IMR-90 (cell line): ENCODE measurements at regions not wholly inside any gene's neighbourhood (a gene's known extent, or its start where the extent isn't known, plus 50 kb on each side); places are given as distances from the start of the nearest gene placed in this dataset.
"Not testable (repeated sequence)": the region's sequence is repeated elsewhere in the genome, so short reads cannot be mapped to it uniquely, and the experiment has no call there.

Experiments
- ATAC-seq: fragments of 200-7000 bp; cut with Tn5 transposase; 2 replicates; pipeline ENCODE4 v1.9.1; 2020; ENCODE audit warnings: low read depth, mild to moderate bottlenecking, moderate library complexity
- BruUV-seq: library from RNA; stranded (reverse); fragments of 400-500 nt; replicated peaks from 2 replicates; lab custom pipeline; 2021; lab: Mats Ljungman, UMichigan
- CTCF ChIA-PET: fragments of 300-600 bp; formaldehyde crosslinking; extraction: SDS; loops from one replicate; lab custom pipeline; 2021; ENCODE audit warnings: antibody characterized with exemption; lab: Yijun Ruan, JAX
- POLR2A ChIA-PET: fragments of 300-600 bp; sonication (Branson Sonifier 250); formaldehyde crosslinking; loops from one replicate; lab custom pipeline; 2022; ENCODE audit warnings: antibody characterized with exemption; ENCODE audit not compliant: unreplicated experiment; lab: Charles Lee
- DNase-seq: peaks from one replicate; pipeline ENCODE4 v3.0.0; 2013
- H2AFZ ChIP-seq: replicated peaks from 2 replicates; pipeline ENCODE3; 2013; ENCODE audit warnings: low read length, mild to moderate bottlenecking; ENCODE audit not compliant: poor library complexity
- H2AK5ac ChIP-seq: 2 replicates; pipeline ENCODE4 v1.6.1; 2013; ENCODE audit warnings: low read depth, low read length, inconsistent platforms
- H2AK9ac ChIP-seq: replicated peaks from 2 replicates; pipeline ENCODE3; 2013; ENCODE audit warnings: mild to moderate bottlenecking, low read depth, low read length, moderate library complexity; ENCODE audit not compliant: poor library complexity
- H2BK120ac ChIP-seq: 2 replicates; pipeline ENCODE4 v1.6.1; 2013; ENCODE audit warnings: low read depth, low read length, inconsistent platforms
- H2BK15ac ChIP-seq: 3 replicates; pipeline ENCODE4 v1.6.1; 2013; ENCODE audit warnings: low read depth, low read length, inconsistent platforms
- H2BK20ac ChIP-seq: 2 replicates; pipeline ENCODE4 v1.6.1; 2013; ENCODE audit warnings: low read depth, mild to moderate bottlenecking, inconsistent platforms, low read length, moderate library complexity
- H2BK5ac ChIP-seq: 2 replicates; pipeline ENCODE4 v1.6.1; 2013; ENCODE audit warnings: mild to moderate bottlenecking, low read depth, low read length, inconsistent platforms; ENCODE audit not compliant: poor library complexity, severe bottlenecking
- H3K14ac ChIP-seq: replicated peaks from 2 replicates; pipeline ENCODE4 v1.6.1; 2013; ENCODE audit warnings: low read depth, low read length, inconsistent platforms
- H3K18ac ChIP-seq: 2 replicates; pipeline ENCODE4 v1.6.1; 2013; ENCODE audit warnings: low read depth, low read length, control low read depth
- H3K23ac ChIP-seq: 2 replicates; pipeline ENCODE4 v1.6.1; 2013; ENCODE audit warnings: low read depth, low read length, inconsistent platforms
- H3K27ac ChIP-seq: 2 replicates; pipeline ENCODE4 v1.5.1; 2013; ENCODE audit warnings: mild to moderate bottlenecking, control low read depth, low read length; ENCODE audit not compliant: insufficient read depth
- H3K27me3 ChIP-seq: 2 replicates; pipeline ENCODE4 v1.6.1; 2013; ENCODE audit warnings: low read length; ENCODE audit not compliant: control insufficient read depth, insufficient read depth
- H3K36me3 ChIP-seq: 2 replicates; pipeline ENCODE4 v1.6.1; 2013; ENCODE audit warnings: low read length, mixed read lengths; ENCODE audit not compliant: control insufficient read depth, insufficient read depth
- H3K4ac ChIP-seq: 2 replicates; pipeline ENCODE4 v1.6.1; 2013; ENCODE audit warnings: low read depth, low read length, inconsistent platforms
- H3K4me1 ChIP-seq: 2 replicates; pipeline ENCODE4 v1.6.1; 2013; ENCODE audit warnings: low read length, mixed read lengths; ENCODE audit not compliant: control insufficient read depth, insufficient read depth
- H3K4me2 ChIP-seq: 2 replicates; pipeline ENCODE4 v1.6.1; 2013; ENCODE audit warnings: low read depth, mild to moderate bottlenecking, control low read depth, low read length, moderate library complexity
- H3K4me3 ChIP-seq: 2 replicates; pipeline ENCODE4 v1.5.1; 2013; ENCODE audit warnings: low read depth, mild to moderate bottlenecking, control low read depth, low read length, moderate library complexity; ENCODE audit not compliant: insufficient read depth
- H3K56ac ChIP-seq: 2 replicates; pipeline ENCODE4 v1.6.1; 2013; ENCODE audit warnings: low read length, inconsistent platforms; ENCODE audit not compliant: insufficient read depth; ENCODE audit errors: extremely low read depth
- H3K79me1 ChIP-seq, 2 experiments: 2 replicates each; pipeline ENCODE4 v1.6.1; 2013; ENCODE audit warnings: low read length in 2 of 2, inconsistent platforms in 1 of 2, low read depth in 1 of 2
- H3K9ac ChIP-seq: 2 replicates; pipeline ENCODE4 v1.6.1; 2013; ENCODE audit warnings: low read depth, low read length, control low read depth
- H3K9me1 ChIP-seq: 2 replicates; pipeline ENCODE4 v1.6.1; 2013; ENCODE audit warnings: low read length, inconsistent platforms; ENCODE audit not compliant: insufficient read depth
- H3K9me3 ChIP-seq: 2 replicates; pipeline ENCODE4 v1.6.1; 2013; ENCODE audit warnings: low read length; ENCODE audit not compliant: control insufficient read depth, insufficient read depth
- H4K20me1 ChIP-seq: 2 replicates; pipeline ENCODE4 v1.6.1; 2013; ENCODE audit warnings: low read length, inconsistent platforms; ENCODE audit not compliant: insufficient read depth
- H4K5ac ChIP-seq: 2 replicates; pipeline ENCODE4 v1.6.1; 2013; ENCODE audit warnings: mild to moderate bottlenecking, low read depth, low read length, control low read depth
- H4K8ac ChIP-seq, 2 experiments: 2 replicates each; pipeline ENCODE4 v1.6.1; 2013; ENCODE audit warnings: low read depth in 2 of 2, low read length in 2 of 2, control low read depth in 1 of 2, inconsistent platforms in 1 of 2
- H4K91ac ChIP-seq: 2 replicates; pipeline ENCODE4 v1.6.1; 2013; ENCODE audit warnings: low read depth, low read length, inconsistent platforms; ENCODE audit not compliant: insufficient read depth
- BHLHE40 ChIP-seq: fragments of 150-350 bp; IDR thresholded peaks from 2 replicates; pipeline ENCODE4 v1.6.1; 2016; ENCODE audit warnings: mild to moderate bottlenecking, low read depth, low read length
- CHD1 ChIP-seq: IDR thresholded peaks from 2 replicates; pipeline ENCODE4 v1.6.1; 2012; ENCODE audit warnings: low read depth, low read length, improper control_type of control experiment
- CTCF ChIP-seq: conservative IDR thresholded peaks from 2 replicates; pipeline ENCODE4 v1.5.1; 2012; ENCODE audit warnings: mild to moderate bottlenecking, low read depth, low read length, improper control_type of control experiment
- FOS ChIP-seq: fragments of 150-350 bp; IDR thresholded peaks from 2 replicates; pipeline ENCODE4 v1.6.1; 2016; ENCODE audit warnings: low read depth, low read length
- MAFK ChIP-seq: IDR thresholded peaks from 2 replicates; pipeline ENCODE4 v1.6.1; 2012; ENCODE audit warnings: low read depth, low read length, improper control_type of control experiment
- POLR2A ChIP-seq: IDR thresholded peaks from 2 replicates; pipeline ENCODE4 v1.6.1; 2012; ENCODE audit warnings: mild to moderate bottlenecking, low read depth, low read length
- RCOR1 ChIP-seq: IDR thresholded peaks from 2 replicates; pipeline ENCODE4 v1.6.1; 2012; ENCODE audit warnings: mild to moderate bottlenecking, low read length, improper control_type of control experiment; ENCODE audit not compliant: insufficient replicate concordance
- RFX5 ChIP-seq: IDR thresholded peaks from 2 replicates; pipeline ENCODE4 v1.8.0; 2012; ENCODE audit warnings: low read depth, mild to moderate bottlenecking, low read length, moderate library complexity
- USF2 ChIP-seq: fragments of 150-350 bp; IDR thresholded peaks from 2 replicates; pipeline ENCODE4 v1.6.1; 2017; ENCODE audit warnings: mild to moderate bottlenecking, antibody characterized with exemption, low read length, low read depth
- WGBS, 2 experiments: methylation state at CpG; one replicate each; pipeline versions ENCODE4 v1.1.5 to v1.1.7; 2013; ENCODE audit warnings: missing lambda C conversion rate in 2 of 2; ENCODE audit not compliant: insufficient read length in 1 of 2; ENCODE audit errors: extremely low coverage in 2 of 2; 5-methylcytosine and 5-hydroxymethylcytosine counted together
- dilution Hi-C: fragments of 300-500 bp; cut with HindIII; formaldehyde crosslinking; loops from one replicate; pipeline ENCODE4 v1.14.3; 2018; ENCODE audit warnings: low sequenced_read_pairs; ENCODE audit not compliant: unreplicated experiment
- in situ Hi-C: fragments of 300-500 bp; cut with MboI; formaldehyde crosslinking; loops from 3 replicates; pipeline ENCODE4 v1.14.3; 2019; ENCODE audit warnings: low sequenced_read_pairs, inconsistent platforms, mixed read lengths
- intact Hi-C: fragments of 100-400 bp; cut with micrococcal nuclease; formaldehyde crosslinking; loops from 2 replicates; pipeline ENCODE4 v1.10.0; 2022

GRCh38 chr3:6326771-6327170 is 534.1 kb upstream of the GRM7 start:
- Histone ChIP-seq H3K9me3 (peaks cover 2% of the 10 kb centered on the region), H3K4me1 (no peaks in the 10 kb centered on the region), H3K14ac (no peak overlapping the region), H3K27ac (no peak overlapping the region), H2AFZ (no peak overlapping the region), H4K5ac (no peak overlapping the region), H3K56ac (no peak overlapping the region), H3K9me1 (no peaks in the 10 kb centered on the region), H3K23ac (no peak overlapping the region), H4K8ac (no peak overlapping the region), H3K4me3 (no peak overlapping the region), H2AK9ac (no peak overlapping the region), H2BK20ac (no peak overlapping the region), H2BK15ac (no peak overlapping the region), H3K4me2 (no peak overlapping the region), H2BK120ac (no peak overlapping the region), H4K20me1 (no peaks in the 10 kb centered on the region), H3K9ac (no peak overlapping the region), H3K4ac (no peak overlapping the region), H3K79me1 (no peaks in the 10 kb centered on the region), H3K27me3 (no peaks in the 10 kb centered on the region), H3K36me3 (no peaks in the 10 kb centered on the region), H4K91ac (no peak overlapping the region), H3K18ac (no peak overlapping the region), H2BK5ac (no peak overlapping the region), H2AK5ac (no peak overlapping the region)
- intact Hi-C loops (no loop called here), in situ Hi-C loops (no loop called here), dilution Hi-C loops (no loop called here)
- DNase-seq (no peak), ATAC-seq (no peak)
- ChIA-PET POLR2A (no interaction called here), CTCF (no interaction called here)
- BruUV-seq: no TSS peak
- 50% methylated on average over 2 of the region's 6 CpGs; no CpG with 5 or more reads in 1 of the 2 experiments for WGBS, 2 experiments
- TF ChIP-seq RFX5: no peak
- TF ChIP-seq POLR2A: no peak
- TF ChIP-seq RCOR1: no peak
- TF ChIP-seq MAFK: no peak
- TF ChIP-seq BHLHE40: no peak
- TF ChIP-seq CTCF: no peak
- TF ChIP-seq FOS: no peak
- TF ChIP-seq CHD1: no peak
- TF ChIP-seq USF2: no peak

- H3K9ac ChIP-seq, CTCF ChIA-PET, H4K91ac ChIP-seq, H3K4me3 ChIP-seq, POLR2A ChIA-PET, H3K4me2 ChIP-seq, H3K4ac ChIP-seq, H3K36me3 ChIP-seq, H3K56ac ChIP-seq, ATAC-seq, H2AK9ac ChIP-seq, dilution Hi-C loops, H2BK20ac ChIP-seq, H3K79me1 ChIP-seq, DNase-seq, BruUV-seq, H3K27ac ChIP-seq, H3K18ac ChIP-seq, H2BK15ac ChIP-seq, H2AFZ ChIP-seq, in situ Hi-C loops, intact Hi-C loops, H2AK5ac ChIP-seq, H4K5ac ChIP-seq, H3K23ac ChIP-seq, H3K9me3 ChIP-seq, H3K9me1 ChIP-seq, H4K20me1 ChIP-seq, H4K8ac ChIP-seq, H3K4me1 ChIP-seq, H3K14ac ChIP-seq, H3K27me3 ChIP-seq, H2BK5ac ChIP-seq, H2BK120ac ChIP-seq: not testable (repeated sequence)
- no CpG with 5 or more reads among the region's 24 CpGs for WGBS, 2 experiments
Observed at GRCh38 chr3:6340980-6341325, 520.0 kb upstream of the GRM7 start.
